ENCODE measurements at regions not wholly inside any gene's neighbourhood (a gene's known extent, or its start where the extent isn't known, plus 50 kb on each side); places are given as distances from the start of the nearest gene placed in this dataset.

DNA sequence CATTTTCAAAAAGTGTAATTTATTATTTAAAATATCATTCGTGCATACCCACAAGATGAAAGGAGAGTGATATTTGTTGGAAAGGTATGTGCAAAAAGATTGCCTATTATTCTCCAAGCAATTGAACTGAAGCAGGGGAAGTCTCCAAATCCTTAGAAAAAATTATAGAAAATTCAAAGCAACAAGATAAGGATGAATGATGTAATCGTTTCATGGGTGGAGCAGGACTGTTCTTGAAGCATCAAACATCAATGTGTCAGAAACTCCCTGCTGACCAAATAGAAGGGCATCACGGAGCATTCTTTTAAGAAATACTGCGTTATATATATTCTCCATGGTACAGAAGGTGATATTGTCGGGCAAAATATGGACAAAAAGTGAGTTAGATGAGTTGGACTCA, 87.9 kb upstream of the SPAG17 start:
- TF ChIP-seq, protein P1, sequence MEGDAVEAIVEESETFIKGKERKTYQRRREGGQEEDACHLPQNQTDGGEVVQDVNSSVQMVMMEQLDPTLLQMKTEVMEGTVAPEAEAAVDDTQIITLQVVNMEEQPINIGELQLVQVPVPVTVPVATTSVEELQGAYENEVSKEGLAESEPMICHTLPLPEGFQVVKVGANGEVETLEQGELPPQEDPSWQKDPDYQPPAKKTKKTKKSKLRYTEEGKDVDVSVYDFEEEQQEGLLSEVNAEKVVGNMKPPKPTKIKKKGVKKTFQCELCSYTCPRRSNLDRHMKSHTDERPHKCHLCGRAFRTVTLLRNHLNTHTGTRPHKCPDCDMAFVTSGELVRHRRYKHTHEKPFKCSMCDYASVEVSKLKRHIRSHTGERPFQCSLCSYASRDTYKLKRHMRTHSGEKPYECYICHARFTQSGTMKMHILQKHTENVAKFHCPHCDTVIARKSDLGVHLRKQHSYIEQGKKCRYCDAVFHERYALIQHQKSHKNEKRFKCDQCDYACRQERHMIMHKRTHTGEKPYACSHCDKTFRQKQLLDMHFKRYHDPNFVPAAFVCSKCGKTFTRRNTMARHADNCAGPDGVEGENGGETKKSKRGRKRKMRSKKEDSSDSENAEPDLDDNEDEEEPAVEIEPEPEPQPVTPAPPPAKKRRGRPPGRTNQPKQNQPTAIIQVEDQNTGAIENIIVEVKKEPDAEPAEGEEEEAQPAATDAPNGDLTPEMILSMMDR (optimal IDR thresholded peaks at IDR 0.05 in 1 of 3, IDR thresholded peaks at IDR 0.05 in 1 of 3, conservative IDR thresholded peaks at IDR 0.05 in 1 of 3; ENCODE audit: extremely low read depth in 1 of 3, insufficient read depth in 2 of 3, low read length in 3 of 3): no peak
- TF ChIP-seq EZH2 (IDR thresholded peaks at IDR 0.05; ENCODE audit: low read length): no peak
